GM18909 (cell line): ENCODE measurements at regions not wholly inside any gene's neighbourhood (a gene's known extent, or its start where the extent isn't known, plus 50 kb on each side); places are given as distances from the start of the nearest gene placed in this dataset.

ENCODE experiments used
- ATAC-seq: cut with Tn5 transposase; IDR thresholded peaks from one replicate; pipeline ENCODE4 v1.9.1; 2021; ENCODE audit warnings: mild to moderate bottlenecking; ENCODE audit not compliant: unreplicated experiment, poor library complexity

DNA sequence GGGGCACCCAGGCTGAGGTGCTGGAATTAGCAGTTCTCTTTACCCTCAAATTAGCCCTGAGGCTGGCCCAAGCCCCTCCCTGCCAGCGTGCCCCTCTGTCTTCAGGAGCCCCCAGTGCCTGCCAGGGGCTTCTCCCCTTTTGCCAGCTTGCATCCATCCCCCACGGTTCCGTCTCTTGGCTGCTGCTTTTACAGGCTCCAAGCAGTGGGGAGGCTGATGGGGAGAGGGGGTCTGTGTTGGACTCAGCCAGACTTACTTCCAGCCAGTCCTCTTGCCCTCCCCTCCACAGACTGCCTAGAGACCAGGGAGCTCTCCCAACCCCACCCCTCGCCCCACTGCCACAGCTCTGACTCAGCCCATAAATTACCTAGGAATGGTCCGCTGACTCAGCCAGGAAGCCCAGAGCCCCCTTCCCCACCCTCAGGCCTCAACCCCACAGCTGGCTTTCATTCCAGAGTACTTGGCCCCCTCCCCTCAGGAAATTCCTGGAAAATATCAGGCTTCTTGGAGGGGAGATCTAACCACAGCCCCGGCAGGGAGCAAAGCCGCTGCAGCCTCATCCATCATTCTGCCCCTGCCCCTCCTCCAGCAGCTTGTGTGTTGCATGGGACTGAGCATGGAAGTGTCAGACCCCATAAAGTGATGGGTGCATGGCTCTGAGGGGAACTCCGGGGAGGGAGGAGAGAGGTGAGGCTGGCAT lies 184.6 kb downstream of the ZFP36L2 start:
- ATAC-seq = no peak

DNA sequence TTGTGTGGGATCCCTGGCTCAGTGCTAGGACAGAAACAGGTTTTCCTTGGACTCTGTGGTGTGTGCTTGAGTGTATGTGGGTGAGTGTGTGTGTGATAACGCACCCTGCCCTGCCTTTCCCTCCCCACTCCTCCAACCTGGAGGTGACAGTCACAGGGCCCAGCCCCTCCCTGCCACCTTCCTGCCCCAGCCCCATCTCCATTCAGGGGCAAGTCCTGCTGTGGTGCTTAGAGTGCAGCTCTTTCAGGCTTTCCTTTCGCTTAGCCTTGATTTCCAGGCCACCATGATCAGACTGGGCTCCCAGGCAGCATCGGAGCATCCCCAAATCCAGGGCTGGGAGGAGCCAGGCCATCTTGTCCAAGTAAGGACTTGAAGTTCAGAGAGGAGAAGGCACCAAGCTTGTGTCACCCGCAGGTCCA lies 185.2 kb downstream of the ZFP36L2 start:
- ATAC-seq = no peak

DNA sequence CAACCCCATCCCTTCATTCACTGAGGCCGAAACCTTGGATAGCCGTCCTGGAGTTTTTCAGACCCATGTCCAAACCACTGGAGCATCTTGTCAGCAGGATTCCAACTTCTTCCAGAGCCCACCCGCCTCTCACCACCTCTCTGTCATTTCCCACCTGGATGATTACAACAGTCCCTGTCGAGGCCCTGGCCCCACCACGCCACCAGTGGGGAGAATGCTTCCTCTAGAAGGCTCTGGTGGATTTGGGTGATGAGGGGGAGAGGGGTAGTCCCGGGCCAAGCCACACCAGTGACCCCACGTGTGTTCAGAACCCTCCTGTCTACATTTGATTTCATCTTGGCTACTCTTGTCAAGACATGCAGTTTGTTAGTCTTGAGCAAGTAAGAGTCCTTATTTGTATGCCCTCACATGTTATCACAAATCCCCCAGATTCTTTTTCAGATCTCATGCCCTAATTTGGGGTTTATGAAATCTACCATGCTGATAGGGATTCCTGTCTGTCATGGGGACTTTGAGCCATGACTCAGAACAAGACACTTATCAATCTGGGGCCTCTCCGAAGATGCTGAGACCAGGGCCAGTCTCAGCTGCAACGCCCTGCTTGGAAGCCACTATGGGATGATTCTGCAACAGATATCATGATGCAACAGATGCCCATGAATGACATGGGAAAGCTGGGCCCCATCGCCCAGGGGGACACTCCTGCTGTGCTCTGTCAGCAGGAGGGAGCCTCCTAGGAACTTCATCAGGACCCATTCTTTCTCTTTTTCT lies 186.1 kb downstream of the ZFP36L2 start:
- ATAC-seq = no peak

DNA sequence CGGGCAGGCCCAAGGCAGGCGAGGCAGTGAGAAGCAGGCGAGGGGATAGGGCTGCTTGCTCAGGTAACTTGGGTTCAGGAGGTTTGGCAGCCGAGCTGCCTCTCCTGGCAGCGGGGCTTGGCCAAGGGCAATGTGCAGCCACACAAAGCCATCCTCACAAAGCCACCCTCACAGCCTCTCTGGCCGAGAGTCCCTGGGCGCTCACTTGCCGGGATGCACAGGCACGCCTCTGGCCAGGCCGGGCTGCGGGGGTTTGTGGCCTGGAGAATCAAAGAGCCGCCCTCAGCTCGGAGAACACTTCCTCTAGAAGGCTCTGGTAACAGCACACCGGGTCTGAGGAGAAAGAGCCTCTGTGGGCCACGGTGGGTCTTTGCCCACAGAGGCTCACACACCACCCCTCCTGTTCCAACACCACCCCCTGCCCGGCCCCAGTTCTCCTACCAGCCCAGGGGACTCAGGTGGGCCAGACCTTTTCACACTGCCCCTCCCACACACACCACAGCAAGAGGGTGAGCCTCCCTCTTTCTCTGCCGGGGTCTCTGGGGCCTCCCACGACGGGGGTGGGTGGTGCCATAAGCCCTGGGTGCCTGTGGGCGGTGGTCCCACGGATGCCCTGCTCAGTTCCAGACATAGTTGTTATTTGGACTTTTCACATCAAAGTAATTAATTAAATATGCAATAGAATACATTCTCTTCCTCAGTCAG lies 186.9 kb downstream of the ZFP36L2 start:
- ATAC-seq = no peak

DNA sequence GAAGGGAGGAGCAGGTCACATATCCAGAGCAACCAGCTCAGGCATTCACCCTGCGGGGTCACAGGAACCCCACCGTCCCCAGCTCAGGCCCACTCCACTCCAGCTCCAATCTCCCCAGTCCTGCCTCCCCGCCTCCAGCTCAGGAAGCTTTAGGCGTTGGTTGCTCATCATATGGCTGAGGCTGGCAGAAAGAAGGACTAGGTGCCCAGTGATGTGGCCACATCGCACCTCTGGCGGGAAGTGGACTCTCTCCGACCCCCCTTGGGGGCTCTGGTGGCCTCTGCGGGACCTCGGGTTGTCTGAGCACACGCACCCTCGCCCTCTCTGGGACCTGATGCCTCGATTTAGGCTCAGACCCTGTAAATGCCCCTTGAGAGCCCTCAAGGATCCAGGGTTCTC lies 187.7 kb downstream of the ZFP36L2 start:
- no peak for ATAC-seq

DNA sequence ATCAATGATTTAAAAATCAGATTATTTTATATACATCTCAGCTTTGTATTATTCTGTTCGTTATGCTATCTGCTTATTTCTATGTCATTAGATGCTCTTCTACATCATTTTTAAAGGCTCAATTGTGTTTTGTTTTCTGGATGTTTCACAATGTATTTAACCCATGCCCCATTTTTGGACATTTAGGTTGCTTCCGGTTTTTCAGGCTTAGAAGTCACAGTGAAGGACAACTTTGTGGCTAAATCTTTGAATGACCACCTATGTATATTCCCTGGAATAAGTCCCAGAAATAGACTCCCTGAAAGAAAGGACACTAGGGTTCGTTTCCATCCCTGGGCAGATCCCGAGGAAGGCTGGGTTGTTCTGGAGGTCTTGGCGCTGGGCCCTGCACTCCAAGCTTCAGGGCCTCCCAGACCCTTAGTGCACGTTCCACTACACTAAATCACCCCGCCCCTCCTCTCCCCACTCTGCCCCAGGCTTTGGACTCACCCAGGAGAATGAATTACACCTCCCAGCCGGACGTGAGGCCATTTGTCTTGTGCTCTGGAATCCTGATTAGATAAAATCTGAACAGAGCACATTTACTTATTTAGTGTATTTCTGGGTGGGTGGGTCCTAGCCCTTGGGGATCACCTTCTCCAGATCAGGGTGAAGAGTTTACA lies 188.2 kb downstream of the ZFP36L2 start:
- ATAC-seq = no peak

DNA sequence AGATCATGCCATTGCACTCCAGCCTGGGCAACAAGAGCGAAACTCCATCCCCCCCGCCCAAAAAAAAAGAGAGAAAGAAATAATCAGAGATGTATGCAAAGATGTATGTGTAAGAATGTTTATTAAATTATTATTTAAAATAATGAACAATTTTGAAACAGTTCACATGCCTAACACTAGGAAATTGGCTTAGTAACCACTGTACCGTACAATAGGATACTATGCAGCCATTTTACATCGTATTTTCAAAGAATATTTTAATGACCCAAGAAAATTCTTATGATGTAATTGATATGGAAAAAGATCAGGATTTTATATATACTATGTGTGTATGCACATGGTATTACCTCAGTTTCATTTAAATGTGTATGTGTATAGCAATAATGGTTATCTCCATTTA lies 190.5 kb downstream of the ZFP36L2 start:
- ATAC-seq = no peak

DNA sequence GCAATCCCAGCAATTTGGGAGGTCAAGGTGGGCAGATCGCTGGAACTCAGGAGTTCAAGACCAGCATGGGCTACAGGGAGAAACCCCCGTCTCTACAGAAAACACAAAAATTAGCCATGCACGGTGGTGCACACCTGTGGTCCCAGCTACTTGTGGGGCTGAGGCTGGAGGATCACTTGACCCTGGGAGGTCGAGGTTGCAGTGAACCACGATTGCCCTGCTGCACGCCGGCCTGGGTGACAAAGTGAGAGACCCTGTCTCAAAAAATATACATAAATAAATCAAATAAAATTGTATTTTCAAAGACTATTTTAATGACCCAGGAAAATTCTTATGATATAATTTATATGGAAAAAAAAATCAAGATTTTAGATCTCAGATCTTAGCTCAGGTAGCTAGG lies 191.5 kb downstream of the ZFP36L2 start:
- ATAC-seq = no peak

DNA sequence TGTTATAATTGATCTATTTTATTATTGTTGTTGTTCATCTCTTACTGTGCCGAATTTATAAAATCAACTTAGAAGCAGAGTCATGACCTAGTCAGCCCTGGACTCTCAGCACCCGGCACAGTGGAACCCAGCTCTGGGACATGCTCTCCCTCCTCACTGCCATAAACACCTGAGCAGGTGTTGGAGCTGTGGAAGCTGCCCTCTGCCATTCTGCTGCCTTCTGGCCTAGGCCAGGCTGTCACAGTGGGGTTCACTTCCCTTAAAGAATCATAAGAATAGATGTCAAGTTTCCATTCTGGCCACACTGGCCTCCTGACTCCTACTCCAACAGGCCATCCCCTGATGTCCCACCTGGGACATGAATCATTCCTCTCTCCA lies 192.2 kb downstream of the ZFP36L2 start:
- no peak for ATAC-seq

DNA sequence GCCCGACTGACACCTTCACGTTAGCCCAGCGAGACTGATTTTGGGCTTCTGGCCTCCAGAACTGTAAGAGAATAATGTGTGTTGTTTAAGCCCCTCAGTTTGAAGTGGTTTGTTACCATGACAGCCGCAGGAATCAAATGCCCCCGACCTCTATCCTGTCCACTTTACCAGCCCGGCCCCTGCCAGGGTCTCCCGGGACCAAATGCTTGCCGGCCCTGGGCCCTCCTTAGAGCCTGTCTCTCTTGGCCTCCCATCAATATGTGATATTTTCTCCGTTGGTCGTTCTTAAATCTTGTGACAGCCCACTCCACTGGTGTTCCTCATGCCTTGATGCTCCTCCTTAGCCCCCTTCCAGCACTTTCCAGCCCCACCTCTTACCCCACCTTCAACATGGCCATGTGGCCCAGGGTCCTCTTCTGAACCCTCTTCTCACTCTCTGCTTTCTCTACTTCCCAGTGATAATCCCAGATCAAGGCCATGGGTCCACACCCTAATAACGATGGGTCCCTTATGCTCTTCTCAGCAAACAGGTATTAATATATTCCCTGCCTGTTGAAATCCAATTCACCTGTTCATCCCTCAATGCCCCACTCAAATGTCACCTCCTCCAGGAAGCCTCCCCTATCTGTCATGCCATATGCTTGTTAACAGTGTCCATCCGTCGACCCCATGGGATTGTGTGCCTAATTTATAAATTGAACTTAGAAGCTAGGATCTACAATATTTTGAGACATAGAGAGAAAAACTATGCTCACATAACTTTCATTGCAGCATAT lies 192.8 kb downstream of the ZFP36L2 start:
- ATAC-seq = no peak

DNA sequence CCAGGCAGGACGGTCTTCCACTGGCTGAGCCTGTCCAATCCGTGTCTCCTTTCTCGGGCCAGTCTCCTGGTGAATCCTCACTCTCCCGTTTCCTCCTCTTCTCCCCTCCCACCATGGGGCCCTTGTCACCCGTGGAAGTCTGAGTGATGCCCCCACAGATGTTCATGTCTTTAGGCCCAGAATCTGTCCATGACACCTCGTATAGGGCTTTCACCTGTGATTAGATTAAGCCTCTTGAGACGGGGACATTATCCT lies 193.5 kb downstream of the ZFP36L2 start:
- no peak for ATAC-seq

DNA sequence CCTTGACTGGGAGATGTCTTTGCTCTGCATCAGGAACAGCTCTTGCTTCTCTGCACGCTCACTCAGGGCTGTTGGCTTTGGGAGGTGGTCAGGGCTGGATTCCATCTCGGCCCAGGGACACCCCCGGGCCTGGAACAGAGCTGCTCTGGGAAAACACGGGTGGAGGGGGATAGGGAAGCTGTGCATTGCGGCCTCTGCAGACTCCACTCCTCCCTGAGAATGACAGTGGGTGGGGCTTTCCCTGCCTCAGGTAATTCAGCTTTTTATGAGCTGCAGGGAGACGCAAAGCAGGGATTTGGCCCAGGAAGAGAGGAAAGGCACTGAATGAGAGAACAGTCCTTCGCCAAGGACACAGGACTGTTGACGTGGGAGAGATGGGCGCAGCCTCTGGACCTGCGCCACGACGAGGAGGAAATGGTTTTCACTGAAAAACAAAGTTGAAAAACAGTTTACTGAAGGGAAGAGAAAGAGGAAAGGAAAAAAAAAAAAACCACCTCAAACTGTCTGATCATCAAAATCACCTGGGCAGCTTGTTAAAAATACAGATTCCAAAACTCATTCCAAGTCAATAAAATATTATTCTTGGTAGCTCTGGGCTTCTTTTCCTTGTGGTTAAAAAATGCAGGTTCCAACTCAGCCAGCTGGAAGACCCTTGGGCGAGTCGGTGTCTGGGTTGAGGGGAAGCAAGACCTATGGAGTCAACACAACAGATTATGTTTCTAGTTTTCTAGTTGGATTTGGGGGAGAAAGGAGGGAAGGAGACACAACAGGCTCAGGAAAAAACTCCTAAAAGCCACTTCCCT lies 194.0 kb downstream of the ZFP36L2 start:
- no peak for ATAC-seq

DNA sequence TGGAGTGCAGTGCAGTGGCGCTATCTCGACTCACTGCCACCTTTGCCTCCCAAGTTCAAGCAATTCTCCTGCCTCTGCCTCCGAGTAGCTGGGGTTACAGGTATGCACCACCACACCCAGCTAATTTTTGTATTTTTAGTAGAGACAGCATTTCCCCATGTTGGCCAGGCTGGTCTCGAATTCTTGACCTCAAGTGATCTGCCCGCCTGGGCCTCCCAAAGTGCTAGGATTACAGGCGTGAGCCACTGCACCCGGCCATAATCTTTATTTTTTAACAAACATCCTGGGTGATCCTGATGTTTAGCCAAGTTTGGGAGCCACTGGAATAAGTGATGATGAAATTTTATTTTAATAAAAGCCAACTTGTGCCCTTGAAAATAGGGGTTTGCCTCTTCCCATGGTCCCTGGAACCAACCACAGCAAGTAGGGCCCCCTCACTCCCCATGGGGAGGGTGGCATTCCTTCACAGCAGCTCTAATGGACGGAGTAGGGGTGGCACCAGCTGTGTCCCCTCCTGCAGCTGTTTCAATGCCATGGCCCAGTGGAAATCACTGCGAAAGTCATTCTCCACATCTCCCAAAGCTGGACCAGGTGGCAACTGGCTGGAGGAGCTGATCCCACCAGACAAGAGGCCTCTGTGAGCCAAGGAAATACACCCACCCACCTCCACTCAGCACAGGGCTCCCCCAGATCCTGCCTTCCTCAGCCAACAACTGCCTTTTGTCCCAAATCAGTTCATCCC lies 194.8 kb downstream of the ZFP36L2 start:
- ATAC-seq = no peak

DNA sequence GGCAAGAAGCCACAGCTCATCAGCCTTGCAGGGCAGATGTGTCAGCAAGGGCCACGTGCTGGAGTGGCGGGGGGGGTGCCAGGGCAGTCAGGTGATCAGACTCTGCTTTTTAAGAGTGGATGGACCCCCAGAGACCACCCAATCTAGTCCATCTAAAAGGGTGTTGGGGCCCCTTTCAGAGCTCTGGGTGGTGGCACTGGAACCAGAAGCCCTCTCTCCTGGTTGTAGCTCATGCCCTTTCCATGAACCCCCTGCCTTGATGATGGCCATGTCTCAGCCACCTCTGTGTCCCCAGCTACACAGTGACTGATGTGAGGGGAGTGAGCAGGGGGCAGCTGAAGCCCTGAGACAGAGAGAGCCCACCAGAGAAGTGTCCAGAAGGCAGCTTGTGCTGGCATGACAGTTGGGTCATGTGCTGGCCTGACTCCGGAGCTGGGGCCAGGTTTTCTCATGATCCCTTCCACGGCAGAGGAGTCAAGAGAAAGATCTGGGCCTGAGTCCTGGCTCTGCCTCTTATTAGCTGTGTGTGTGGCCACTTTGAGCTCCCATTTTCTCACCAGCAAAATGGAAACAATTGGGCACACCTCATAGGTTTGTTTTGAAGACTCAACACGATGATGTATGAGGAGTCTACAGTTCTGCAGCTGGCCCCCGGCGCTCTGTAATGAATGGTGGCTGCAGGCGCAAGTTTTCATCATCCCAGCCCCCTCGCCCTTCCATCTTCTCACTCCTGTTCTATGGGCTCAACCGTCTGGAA lies 195.7 kb downstream of the ZFP36L2 start:
- ATAC-seq = no peak

DNA sequence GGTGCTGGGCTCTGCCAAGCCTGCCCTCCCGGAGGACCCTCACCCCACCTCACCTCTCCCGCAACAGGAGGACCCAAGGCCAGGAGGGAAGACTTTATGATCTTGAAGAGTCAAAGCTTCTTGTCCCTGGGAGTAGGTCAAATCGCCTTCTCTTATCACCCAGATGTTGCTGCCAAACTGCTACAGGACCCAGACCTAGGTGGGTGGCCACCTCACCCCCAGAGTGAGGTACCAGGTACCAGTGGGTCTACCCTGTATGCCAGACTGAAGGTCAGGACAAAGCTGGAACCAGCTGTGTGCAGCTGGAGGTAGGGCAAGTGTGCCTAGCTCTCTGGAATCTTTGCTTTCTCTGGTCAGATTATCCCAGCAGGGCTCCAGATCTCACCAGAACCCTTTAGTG lies 197.2 kb downstream of the ZFP36L2 start:
- no peak for ATAC-seq

DNA sequence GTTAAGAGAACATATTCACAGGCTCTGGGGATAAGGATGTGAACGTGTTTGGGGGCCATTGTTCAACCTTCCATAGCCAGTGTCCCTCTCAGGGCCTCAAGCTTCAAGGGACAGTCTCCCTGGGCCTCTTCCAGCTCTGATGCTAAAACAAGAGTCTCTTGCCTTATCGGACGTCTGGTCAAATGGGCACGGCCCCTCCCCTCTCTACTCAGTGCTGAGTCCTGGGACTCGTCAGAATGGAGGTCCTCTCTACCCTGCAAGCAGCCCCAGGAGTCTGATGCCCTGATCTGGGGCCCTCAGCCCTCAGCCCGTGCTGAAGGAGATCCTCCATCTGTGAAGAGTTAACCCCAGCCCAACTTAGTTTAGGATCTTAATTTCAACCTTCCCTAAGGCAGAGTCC lies 198.2 kb downstream of the ZFP36L2 start:
- ATAC-seq = no peak

DNA sequence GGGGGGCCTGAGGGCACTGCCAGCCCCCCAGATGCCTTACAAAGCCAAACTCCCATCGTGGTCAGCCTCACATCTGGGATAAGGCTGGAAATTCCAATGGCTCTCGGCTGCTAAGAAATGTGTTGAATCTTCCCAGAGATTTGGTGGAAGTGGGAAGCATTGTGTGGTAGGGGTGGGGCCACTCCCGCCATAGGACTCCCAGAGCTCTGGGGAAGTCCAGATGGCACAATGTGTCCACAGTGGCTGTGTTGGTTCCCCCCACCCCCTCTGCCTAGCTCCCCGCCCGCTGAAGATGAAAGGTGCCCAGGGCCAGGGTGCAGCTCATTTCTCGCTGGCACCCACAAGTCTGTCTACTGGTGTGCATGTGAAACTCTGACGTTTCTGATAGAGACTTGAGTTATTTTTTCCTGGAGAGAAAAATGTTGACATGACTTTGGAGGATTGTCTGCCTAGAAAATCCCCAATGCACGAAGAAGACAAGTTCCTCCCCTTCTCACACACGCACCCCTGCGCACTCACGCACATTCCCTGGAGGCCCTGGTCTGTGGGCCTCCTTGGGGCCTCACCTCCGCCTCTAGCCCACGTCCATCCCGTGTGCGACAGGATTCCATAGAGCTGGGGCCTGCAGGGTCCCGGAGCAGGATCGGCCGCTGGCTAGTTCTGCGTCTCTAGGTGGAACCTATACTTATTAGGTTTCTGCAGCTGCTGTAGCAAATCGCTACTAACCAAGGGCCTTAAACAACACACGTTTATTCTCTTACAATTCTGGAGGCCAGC lies 199.1 kb downstream of the ZFP36L2 start:
- ATAC-seq = no peak
